ENCODE measurements at regions not wholly inside any gene's neighbourhood (a gene's known extent, or its start where the extent isn't known, plus 50 kb on each side); places are given as distances from the start of the nearest gene placed in this dataset.

- no peak overlapping the region for H2AFZ ChIP-seq (ENCODE audit: low read depth, low read length)
- no peak overlapping the region for H3K9ac ChIP-seq (ENCODE audit: low read length)
- no peak overlapping the region for H3K4me3 ChIP-seq (ENCODE audit: low read length)
- H3K9me3 ChIP-seq (ENCODE audit: low read length) = no peaks in the 10 kb centered on the region
- H3K27me3 ChIP-seq (ENCODE audit: insufficient read depth, low read depth, low read length) = no peaks in the 10 kb centered on the region
- no peaks in the 10 kb centered on the region for H3K9me2 ChIP-seq (ENCODE audit: insufficient read depth, low read length)
- no peak overlapping the region for H3K27ac ChIP-seq (ENCODE audit: low read length)
- H3K79me2 ChIP-seq (replicated peaks; ENCODE audit: insufficient read depth, low read length) = no peaks in the 10 kb centered on the region
- no peaks in the 10 kb centered on the region for H3F3A ChIP-seq (ENCODE audit: insufficient read depth, low read length, poor library complexity, severe bottlenecking)
- no peaks in the 10 kb centered on the region for H3K36me3 ChIP-seq (ENCODE audit: insufficient read depth, low read length)
- H3K4me2 ChIP-seq (ENCODE audit: low read length) = no peak overlapping the region
- TF ChIP-seq SMC3 (conservative IDR thresholded peaks at IDR 0.05; ENCODE audit: poor library complexity) = no peak
- no peak for TF ChIP-seq EP300 (conservative IDR thresholded peaks at IDR 0.05; ENCODE audit: poor library complexity, severe bottlenecking)
- TF ChIP-seq REST (IDR thresholded peaks at IDR 0.05; ENCODE audit: borderline replicate concordance) = no peak
- no peak for TF ChIP-seq MXI1 (conservative IDR thresholded peaks at IDR 0.05; ENCODE audit: poor library complexity, severe bottlenecking)
- TF ChIP-seq EZH2 (IDR thresholded peaks at IDR 0.05; ENCODE audit: borderline replicate concordance, insufficient read depth, low read length, poor library complexity, severe bottlenecking) = no peak
- TF ChIP-seq TAF1 (IDR thresholded peaks at IDR 0.05; ENCODE audit: low read depth) = no peak
- no peak for TF ChIP-seq CTCF (IDR thresholded peaks at IDR 0.05; ENCODE audit: poor library complexity, severe bottlenecking)
- TF ChIP-seq POLR2AphosphoS5 (IDR thresholded peaks at IDR 0.05) = no peak
- no peak for TF ChIP-seq RAD21 (conservative IDR thresholded peaks at IDR 0.05)
- no peaks in the 10 kb centered on the region for H4K20me1 ChIP-seq (ENCODE audit: insufficient read depth)
These were observed 621.6 kb downstream of the TLR4 start for GRCh38 chr9:118325757-118326156.

GRCh38 chr9:118326326-118326725, 622.1 kb downstream of the TLR4 start:
- H2AFZ ChIP-seq (ENCODE audit: low read depth, low read length) = no peak overlapping the region
- no peaks in the 10 kb centered on the region for H3F3A ChIP-seq (ENCODE audit: insufficient read depth, low read length, poor library complexity, severe bottlenecking)
- H3K79me2 ChIP-seq (replicated peaks; ENCODE audit: insufficient read depth, low read length) = no peaks in the 10 kb centered on the region
- no peak overlapping the region for H3K9ac ChIP-seq (ENCODE audit: low read length)
- no peak overlapping the region for H3K27ac ChIP-seq (ENCODE audit: low read length)
- TF ChIP-seq CTCF (IDR thresholded peaks at IDR 0.05; ENCODE audit: poor library complexity, severe bottlenecking) (no peak), EP300 (conservative IDR thresholded peaks at IDR 0.05; ENCODE audit: poor library complexity, severe bottlenecking) (no peak), RAD21 (conservative IDR thresholded peaks at IDR 0.05) (no peak), EZH2 (IDR thresholded peaks at IDR 0.05; ENCODE audit: borderline replicate concordance, insufficient read depth, low read length, poor library complexity, severe bottlenecking) (no peak), REST (IDR thresholded peaks at IDR 0.05; ENCODE audit: borderline replicate concordance) (no peak)
- no peaks in the 10 kb centered on the region for H3K9me3 ChIP-seq (ENCODE audit: low read length)
- no peaks in the 10 kb centered on the region for H3K9me2 ChIP-seq (ENCODE audit: insufficient read depth, low read length)
- H4K20me1 ChIP-seq (ENCODE audit: insufficient read depth) = no peaks in the 10 kb centered on the region
- no peak overlapping the region for H3K4me2 ChIP-seq (ENCODE audit: low read length)
- H3K4me3 ChIP-seq (ENCODE audit: low read length) = no peak overlapping the region
- H3K36me3 ChIP-seq (ENCODE audit: insufficient read depth, low read length) = no peaks in the 10 kb centered on the region
- H3K27me3 ChIP-seq (ENCODE audit: insufficient read depth, low read depth, low read length) = no peaks in the 10 kb centered on the region

Data from neural cell (in vitro differentiated cells).